GM12878 (cell line): ENCODE measurements at regions not wholly inside any gene's neighbourhood (a gene's known extent, or its start where the extent isn't known, plus 50 kb on each side); places are given as distances from the start of the nearest gene placed in this dataset.

Experiments used
- ATAC-seq: fragments of 200-7000 bp; cut with Tn5 transposase; 3 replicates; pipeline ENCODE4 v1.9.1; 2020; ENCODE audit warnings: mild to moderate bottlenecking, moderate library complexity
- BruUV-seq: library from RNA; stranded (reverse); fragments of 400-500 nt; replicated peaks from 2 replicates; lab custom pipeline; 2021; lab: Mats Ljungman, UMichigan
- CTCF ChIA-PET: fragments of 300-600 bp; sonication (Branson Sonifier 250); formaldehyde crosslinking; extraction: SDS; loops from one replicate; lab custom pipeline; 2021; ENCODE audit warnings: inconsistent platforms; lab: Yijun Ruan, JAX
- POLR2A ChIA-PET: fragments of 350-600 bp; formaldehyde crosslinking; extraction: SDS; loops from one replicate; lab custom pipeline; 2021; ENCODE audit warnings: inconsistent platforms; lab: Charles Lee
- RAD21 ChIA-PET: fragments of 300-600 bp; sonication (Branson Sonifier 250); formaldehyde crosslinking; loops from one replicate; lab custom pipeline; 2023; ENCODE audit warnings: antibody characterized with exemption; ENCODE audit not compliant: unreplicated experiment; lab: Charles Lee
- SMC1A ChIA-PET: fragments of 300-600 bp; sonication (Branson Sonifier 250); formaldehyde crosslinking; loops from one replicate; lab custom pipeline; 2023; ENCODE audit not compliant: unreplicated experiment, uncharacterized antibody; lab: Charles Lee
- DNase-seq: peaks from one replicate; pipeline ENCODE4 v3.0.0-alpha.2; 2011; ENCODE audit warnings: low read depth, low spot score
- FAIRE-seq: peaks from 3 replicates; lab custom pipeline; 2011; peaks lifted over from hg19 to GRCh38; lab: Jason Lieb, UNC
- H2AFZ ChIP-seq: 2 replicates; pipeline ENCODE4 v1.6.0; 2011; ENCODE audit warnings: low read depth, low read length, control low read depth; ENCODE audit not compliant: control insufficient read depth
- H3K27ac ChIP-seq: 2 replicates; pipeline ENCODE4 v1.5.1; 2011; ENCODE audit warnings: control low read depth; ENCODE audit not compliant: control insufficient read depth, insufficient read depth
- H3K27me3 ChIP-seq, 2 experiments: replicated peaks in 1 of 2; 2 replicates each; pipeline versions ENCODE4 v1.6.0 to v1.6.1; 2011; ENCODE audit warnings: low read length in 1 of 2; ENCODE audit not compliant: control insufficient read depth in 2 of 2, insufficient read depth in 2 of 2
- H3K36me3 ChIP-seq, 2 experiments: 2 replicates each; pipeline ENCODE4 v1.5.1; 2011; ENCODE audit warnings: low read length in 1 of 2; ENCODE audit not compliant: control insufficient read depth in 2 of 2, insufficient read depth in 2 of 2
- H3K4me1 ChIP-seq: 2 replicates; pipeline ENCODE4 v1.6.1; 2011; ENCODE audit warnings: mild to moderate bottlenecking, low read length, moderate library complexity, mixed read lengths; ENCODE audit not compliant: control insufficient read depth, insufficient read depth
- H3K4me2 ChIP-seq: 2 replicates; pipeline ENCODE4 v1.6.0; 2011; ENCODE audit warnings: control low read depth; ENCODE audit not compliant: control insufficient read depth, insufficient read depth
- H3K4me3 ChIP-seq: fragments of 200-600 bp; sonication (generic); 2 replicates; pipeline ENCODE4 v1.5.1; 2016
- H3K79me2 ChIP-seq: 2 replicates; pipeline ENCODE4 v1.6.0; 2011; ENCODE audit warnings: low read length; ENCODE audit not compliant: control insufficient read depth, insufficient read depth
- H3K9ac ChIP-seq: 2 replicates; pipeline ENCODE4 v1.8.0; 2011; ENCODE audit warnings: low read length, control low read depth, mixed read lengths; ENCODE audit not compliant: control insufficient read depth, insufficient read depth
- H3K9me3 ChIP-seq: replicated peaks from 3 replicates; pipeline ENCODE4 v1.5.1; 2011; ENCODE audit warnings: mild to moderate bottlenecking, low read length; ENCODE audit not compliant: control insufficient read depth, insufficient read depth
- H4K20me1 ChIP-seq: 2 replicates; pipeline ENCODE4 v1.6.0; 2011; ENCODE audit not compliant: control insufficient read depth, insufficient read depth
- ATF7 ChIP-seq: fragments of 450-650 bp; IDR thresholded peaks from 2 replicates; pipeline ENCODE4 v1.6.1; 2016; ENCODE audit warnings: low read depth, mild to moderate bottlenecking
- E4F1 ChIP-seq: fragments of 450-650 bp; IDR thresholded peaks from 2 replicates; pipeline ENCODE4 v1.6.1; 2018; ENCODE audit warnings: borderline replicate concordance, mild to moderate bottlenecking; ENCODE audit not compliant: partially characterized antibody
- FOXM1 ChIP-seq: IDR thresholded peaks from 2 replicates; pipeline ENCODE4 v1.6.1; 2012; ENCODE audit warnings: low read depth, mild to moderate bottlenecking, inconsistent platforms, low read length, moderate library complexity
- IRF3 ChIP-seq: fragments of 450-650 bp; IDR thresholded peaks from 2 replicates; pipeline ENCODE4 v1.6.1; 2014; ENCODE audit warnings: mild to moderate bottlenecking
- JUNB ChIP-seq: IDR thresholded peaks from 2 replicates; pipeline ENCODE4 v1.6.1; 2016; ENCODE audit warnings: antibody characterized with exemption, mild to moderate bottlenecking
- KDM1A ChIP-seq: fragments of 200-600 bp; sonication (generic); IDR thresholded peaks from 2 replicates; pipeline ENCODE4 v1.6.1; 2016; ENCODE audit warnings: borderline replicate concordance
- LARP7 ChIP-seq: fragments of 450-650 bp; IDR thresholded peaks from 2 replicates; pipeline ENCODE4 v1.6.1; 2017; ENCODE audit warnings: mild to moderate bottlenecking
- MTA2 ChIP-seq: fragments of 450-650 bp; IDR thresholded peaks from 2 replicates; pipeline ENCODE4 v1.6.1; 2016; ENCODE audit warnings: low read depth, mild to moderate bottlenecking, moderate library complexity
- MYB ChIP-seq: fragments of 150-350 bp; IDR thresholded peaks from 2 replicates; pipeline ENCODE4 v1.6.1; 2014; ENCODE audit warnings: mild to moderate bottlenecking, low read depth, low read length, borderline replicate concordance
- SMAD5 ChIP-seq: IDR thresholded peaks from 2 replicates; pipeline ENCODE4 v1.6.1; 2016; ENCODE audit warnings: antibody characterized with exemption, low read depth
- SP1 ChIP-seq: IDR thresholded peaks from one replicate; pipeline ENCODE4 v1.6.1; 2011; ENCODE audit warnings: low read depth, low read length
- SUZ12 ChIP-seq: fragments of 200-600 bp; sonication (generic); IDR thresholded peaks from one replicate; pipeline ENCODE4 v1.6.1; 2018; ENCODE audit warnings: antibody characterized with exemption, mild to moderate bottlenecking; ENCODE audit not compliant: unreplicated experiment
- ZNF384 ChIP-seq: IDR thresholded peaks from 2 replicates; pipeline ENCODE4 v1.6.1; 2012; ENCODE audit warnings: low read depth, mild to moderate bottlenecking, low read length, improper control_type of control experiment, borderline replicate concordance
- ZZZ3 ChIP-seq: IDR thresholded peaks from 2 replicates; pipeline ENCODE4 v1.6.1; 2011; ENCODE audit warnings: low read depth; ENCODE audit not compliant: control insufficient read depth, insufficient read length
- WGBS: methylation state at CpG from one replicate; pipeline ENCODE4 v1.1.6; 2016; ENCODE audit warnings: low lambda C conversion rate; ENCODE audit not compliant: insufficient replicate concordance, insufficient coverage; ENCODE audit errors: missing lambda C conversion rate; 5-methylcytosine and 5-hydroxymethylcytosine counted together
- in situ Hi-C: fragments of 300-500 bp; cut with MboI; formaldehyde crosslinking; loops from 9 replicates; pipeline ENCODE4 v1.14.3; 2018; ENCODE audit warnings: mixed read lengths
- intact Hi-C: fragments of 100-400 bp; cut with micrococcal nuclease; formaldehyde crosslinking; loops from one replicate; pipeline ENCODE4 v1.14.2; 2022; ENCODE audit not compliant: unreplicated experiment
- TF ChIP-seq, protein P1 (sequence below): fragments of 450-650 bp; IDR thresholded peaks from 2 replicates; pipeline ENCODE4 v1.6.1; 2017; ENCODE audit warnings: antibody characterized with exemption, mild to moderate bottlenecking, moderate library complexity
- TF ChIP-seq, protein P2 (sequence below): fragments of 450-650 bp; conservative IDR thresholded peaks from 2 replicates; pipeline ENCODE4 v1.6.1; 2017; ENCODE audit warnings: mild to moderate bottlenecking, moderate library complexity

DNA sequence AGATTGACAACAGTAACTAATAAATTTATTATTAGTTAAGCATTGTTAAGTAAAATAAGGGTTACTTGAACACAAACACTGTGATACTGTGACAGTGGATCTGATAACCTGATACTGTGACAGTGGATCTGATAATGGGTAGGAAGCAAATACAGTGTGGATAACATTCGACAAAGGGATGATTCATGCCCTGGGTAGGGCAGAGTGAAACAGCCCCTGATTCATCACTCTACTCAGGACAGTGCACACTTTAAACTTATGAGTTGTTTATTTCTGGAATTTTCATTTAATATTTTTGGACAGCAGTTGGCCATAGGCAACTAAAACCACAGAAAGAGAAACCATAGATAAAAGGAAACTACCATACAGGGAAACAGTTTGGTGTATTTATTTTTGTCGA is 60.8 kb upstream of the CTSC start (continued):
- TF ChIP-seq IRF3 (no peak), SP1 (no peak), ZZZ3 (no peak), ZNF384 (no peak)
- TF ChIP-seq, all 136 proteins: peak for 0

DNA sequence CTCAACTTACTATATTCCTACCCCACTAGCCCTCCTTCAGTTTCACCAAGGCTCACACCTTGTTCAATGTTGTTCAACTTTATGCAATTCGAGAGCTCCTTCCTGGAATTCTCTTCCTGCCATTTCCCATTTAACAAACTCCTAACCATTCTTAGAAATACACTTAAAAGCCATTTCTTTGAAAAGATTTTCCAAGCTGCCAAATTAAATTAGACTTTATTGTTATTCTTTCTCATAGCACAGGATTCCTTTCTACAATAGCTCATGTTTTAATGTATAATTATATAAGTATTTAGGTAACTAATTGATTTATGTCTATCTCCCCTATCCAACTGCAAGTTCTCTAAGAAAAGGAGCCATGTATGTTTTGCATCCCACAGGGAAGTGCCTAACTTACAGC is 52.7 kb upstream of the CTSC start:
- ChIA-PET SMC1A (interaction anchor here (1.0 kb wide), 2 partner anchors 9 to 45 kb away, joined by 3 read pairs; no protein-coding TSS in a partner anchor), RAD21 (interaction anchor here (0.6 kb wide), 1 partner anchor 36 kb away, joined by 3 read pairs; no protein-coding TSS in a partner anchor), CTCF (interaction anchor here (0.8 to 1.1 kb wide), 2 partner anchors 9 to 10 kb away, joined by 3 read pairs; no protein-coding TSS in a partner anchor), POLR2A (interaction anchor here (0.6 kb wide), 1 partner anchor 11 kb away, joined by 7 read pairs; no protein-coding TSS in a partner anchor)
- H3K27ac ChIP-seq: no peak overlapping the region
- no peak for FAIRE-seq
- no peak overlapping the region for H2AFZ ChIP-seq
- intact Hi-C loops: no loop called here
- 22% methylated on average over 1 of the region's 1 CpG for WGBS
- no peaks in the 10 kb centered on the region for H3K79me2 ChIP-seq
- no peak for DNase-seq
- H3K36me3 ChIP-seq: no peaks in the 10 kb centered on the region
- H3K4me2 ChIP-seq: no peak overlapping the region
- in situ Hi-C loops: no loop called here
- ATAC-seq: no peak
- no peaks in the 10 kb centered on the region; the same call in 1 of the 3 replicates for H3K9me3 ChIP-seq
- H3K4me1 ChIP-seq: no peaks in the 10 kb centered on the region
- H3K4me3 ChIP-seq: no peak overlapping the region
- no peaks in the 10 kb centered on the region for H3K27me3 ChIP-seq
- H3K9ac ChIP-seq: no peak overlapping the region
- BruUV-seq: no TSS peak
- no peaks in the 10 kb centered on the region for H4K20me1 ChIP-seq
- TF ChIP-seq LARP7 (no peak), JUNB (no peak), ATF7 (no peak), FOXM1 (no peak), MYB (no peak), MTA2 (no peak), E4F1 (no peak), KDM1A (no peak), SMAD5 (no peak), ZNF384 (no peak), SUZ12 (no peak)
- TF ChIP-seq, protein P1, sequence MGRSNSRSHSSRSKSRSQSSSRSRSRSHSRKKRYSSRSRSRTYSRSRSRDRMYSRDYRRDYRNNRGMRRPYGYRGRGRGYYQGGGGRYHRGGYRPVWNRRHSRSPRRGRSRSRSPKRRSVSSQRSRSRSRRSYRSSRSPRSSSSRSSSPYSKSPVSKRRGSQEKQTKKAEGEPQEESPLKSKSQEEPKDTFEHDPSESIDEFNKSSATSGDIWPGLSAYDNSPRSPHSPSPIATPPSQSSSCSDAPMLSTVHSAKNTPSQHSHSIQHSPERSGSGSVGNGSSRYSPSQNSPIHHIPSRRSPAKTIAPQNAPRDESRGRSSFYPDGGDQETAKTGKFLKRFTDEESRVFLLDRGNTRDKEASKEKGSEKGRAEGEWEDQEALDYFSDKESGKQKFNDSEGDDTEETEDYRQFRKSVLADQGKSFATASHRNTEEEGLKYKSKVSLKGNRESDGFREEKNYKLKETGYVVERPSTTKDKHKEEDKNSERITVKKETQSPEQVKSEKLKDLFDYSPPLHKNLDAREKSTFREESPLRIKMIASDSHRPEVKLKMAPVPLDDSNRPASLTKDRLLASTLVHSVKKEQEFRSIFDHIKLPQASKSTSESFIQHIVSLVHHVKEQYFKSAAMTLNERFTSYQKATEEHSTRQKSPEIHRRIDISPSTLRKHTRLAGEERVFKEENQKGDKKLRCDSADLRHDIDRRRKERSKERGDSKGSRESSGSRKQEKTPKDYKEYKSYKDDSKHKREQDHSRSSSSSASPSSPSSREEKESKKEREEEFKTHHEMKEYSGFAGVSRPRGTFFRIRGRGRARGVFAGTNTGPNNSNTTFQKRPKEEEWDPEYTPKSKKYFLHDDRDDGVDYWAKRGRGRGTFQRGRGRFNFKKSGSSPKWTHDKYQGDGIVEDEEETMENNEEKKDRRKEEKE: no peak
- TF ChIP-seq, protein P2, sequence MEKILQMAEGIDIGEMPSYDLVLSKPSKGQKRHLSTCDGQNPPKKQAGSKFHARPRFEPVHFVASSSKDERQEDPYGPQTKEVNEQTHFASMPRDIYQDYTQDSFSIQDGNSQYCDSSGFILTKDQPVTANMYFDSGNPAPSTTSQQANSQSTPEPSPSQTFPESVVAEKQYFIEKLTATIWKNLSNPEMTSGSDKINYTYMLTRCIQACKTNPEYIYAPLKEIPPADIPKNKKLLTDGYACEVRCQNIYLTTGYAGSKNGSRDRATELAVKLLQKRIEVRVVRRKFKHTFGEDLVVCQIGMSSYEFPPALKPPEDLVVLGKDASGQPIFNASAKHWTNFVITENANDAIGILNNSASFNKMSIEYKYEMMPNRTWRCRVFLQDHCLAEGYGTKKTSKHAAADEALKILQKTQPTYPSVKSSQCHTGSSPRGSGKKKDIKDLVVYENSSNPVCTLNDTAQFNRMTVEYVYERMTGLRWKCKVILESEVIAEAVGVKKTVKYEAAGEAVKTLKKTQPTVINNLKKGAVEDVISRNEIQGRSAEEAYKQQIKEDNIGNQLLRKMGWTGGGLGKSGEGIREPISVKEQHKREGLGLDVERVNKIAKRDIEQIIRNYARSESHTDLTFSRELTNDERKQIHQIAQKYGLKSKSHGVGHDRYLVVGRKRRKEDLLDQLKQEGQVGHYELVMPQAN: no peak
